Gastroesophageal sphincter (tissue), 3 donors: ENCODE measurements at regions not wholly inside any gene's neighbourhood (a gene's known extent, or its start where the extent isn't known, plus 50 kb on each side); places are given as distances from the start of the nearest gene placed in this dataset.

Experiments used
- EP300 ChIP-seq: sonication (generic); formaldehyde crosslinking; IDR thresholded peaks from one replicate; pipeline ENCODE4 v1.6.1; 2017; ENCODE audit warnings: antibody characterized with exemption, mild to moderate bottlenecking
- POLR2AphosphoS5 ChIP-seq: sonication (generic); formaldehyde crosslinking; IDR thresholded peaks from one replicate; pipeline ENCODE4 v1.6.1; 2017; ENCODE audit warnings: antibody characterized with exemption
- TF ChIP-seq, protein P1 (sequence below), 4 experiments: fragments of 200-600 bp in 2 of 4; fragments of 450-650 bp in 2 of 4; sonication (generic) in 1 of 4; IDR thresholded peaks; one replicate each; pipeline ENCODE4 v1.5.1; 2017 to 2019; ENCODE audit warnings: antibody characterized with exemption in 4 of 4, mild to moderate bottlenecking in 2 of 4, moderate library complexity in 2 of 4

DNA sequence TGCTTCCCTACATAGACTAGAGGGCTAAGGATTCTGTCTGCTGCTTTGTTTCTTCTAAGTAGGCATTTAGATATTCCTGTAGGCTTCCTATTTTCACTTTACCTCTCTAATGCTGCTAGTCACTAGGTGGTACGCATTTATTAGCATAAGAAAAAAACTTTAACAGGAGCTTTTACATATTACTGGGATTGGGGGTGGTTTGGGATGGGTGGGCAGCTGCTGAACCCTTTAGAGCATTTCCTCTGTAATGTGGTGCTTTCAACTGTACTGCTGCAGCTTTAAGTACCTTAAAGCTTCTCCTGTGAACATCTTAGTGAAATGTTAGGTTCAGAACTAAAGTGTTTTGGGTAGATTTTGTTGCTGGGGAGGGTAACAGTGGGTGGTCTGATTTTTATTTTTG is 92.6 kb downstream of the ZNF486 start:
- TF ChIP-seq, protein P1, sequence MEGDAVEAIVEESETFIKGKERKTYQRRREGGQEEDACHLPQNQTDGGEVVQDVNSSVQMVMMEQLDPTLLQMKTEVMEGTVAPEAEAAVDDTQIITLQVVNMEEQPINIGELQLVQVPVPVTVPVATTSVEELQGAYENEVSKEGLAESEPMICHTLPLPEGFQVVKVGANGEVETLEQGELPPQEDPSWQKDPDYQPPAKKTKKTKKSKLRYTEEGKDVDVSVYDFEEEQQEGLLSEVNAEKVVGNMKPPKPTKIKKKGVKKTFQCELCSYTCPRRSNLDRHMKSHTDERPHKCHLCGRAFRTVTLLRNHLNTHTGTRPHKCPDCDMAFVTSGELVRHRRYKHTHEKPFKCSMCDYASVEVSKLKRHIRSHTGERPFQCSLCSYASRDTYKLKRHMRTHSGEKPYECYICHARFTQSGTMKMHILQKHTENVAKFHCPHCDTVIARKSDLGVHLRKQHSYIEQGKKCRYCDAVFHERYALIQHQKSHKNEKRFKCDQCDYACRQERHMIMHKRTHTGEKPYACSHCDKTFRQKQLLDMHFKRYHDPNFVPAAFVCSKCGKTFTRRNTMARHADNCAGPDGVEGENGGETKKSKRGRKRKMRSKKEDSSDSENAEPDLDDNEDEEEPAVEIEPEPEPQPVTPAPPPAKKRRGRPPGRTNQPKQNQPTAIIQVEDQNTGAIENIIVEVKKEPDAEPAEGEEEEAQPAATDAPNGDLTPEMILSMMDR (IDR thresholded peaks at IDR 0.05), result no peak
- TF ChIP-seq POLR2AphosphoS5 (no peak), EP300 (no peak)
